ENCODE measurements at regions not wholly inside any gene's neighbourhood (a gene's known extent, or its start where the extent isn't known, plus 50 kb on each side); places are given as distances from the start of the nearest gene placed in this dataset.

DNA sequence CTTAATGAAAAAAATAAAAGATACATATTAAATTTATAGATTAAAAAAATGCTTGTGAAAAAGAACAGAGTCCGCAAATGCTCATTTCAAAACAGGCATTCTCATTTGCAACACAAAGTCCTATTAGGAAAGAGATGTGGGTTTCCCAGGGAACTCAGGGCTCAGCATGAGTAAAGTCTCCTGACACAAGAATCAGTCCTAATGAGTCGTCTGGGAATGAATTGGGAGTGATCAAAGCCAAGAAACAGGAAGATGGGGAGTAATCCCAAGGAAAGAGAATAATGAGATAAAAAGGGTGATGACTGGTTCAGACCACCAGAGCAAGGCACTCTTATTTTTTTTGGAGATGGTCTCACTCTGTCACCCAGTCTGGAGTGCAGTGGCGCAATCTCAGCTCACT lies 443.7 kb downstream of the NR2F2 start:
- Histone ChIP-seq H4K91ac (ENCODE audit: insufficient read depth, low read depth, low read length) (no peak overlapping the region), H3K4me1 (ENCODE audit: control insufficient read depth, insufficient read depth, low read length) (no peaks in the 10 kb centered on the region), H2BK20ac (ENCODE audit: low read depth, low read length) (no peak overlapping the region), H3K27me3 (ENCODE audit: control insufficient read depth, insufficient read depth, low read length) (no peaks in the 10 kb centered on the region), H2AFZ (replicated peaks; ENCODE audit: low read length, poor library complexity) (no peak overlapping the region), H3K23ac (ENCODE audit: low read depth, low read length) (no peak overlapping the region), H3K4me3 (ENCODE audit: insufficient read depth, low read depth, low read length) (no peak overlapping the region), H3K9me1 (ENCODE audit: insufficient read depth, low read length) (no peaks in the 10 kb centered on the region), H2AK9ac (replicated peaks; ENCODE audit: low read depth, low read length, poor library complexity) (no peak overlapping the region), H3K4me2 (ENCODE audit: low read depth, low read length) (no peak overlapping the region), H4K20me1 (ENCODE audit: insufficient read depth, low read length) (no peaks in the 10 kb centered on the region), H3K56ac (ENCODE audit: extremely low read depth, insufficient read depth, low read length) (no peak overlapping the region), H4K8ac (ENCODE audit: low read depth in 2 of 2, low read length in 2 of 2) (no peak overlapping the region), H3K36me3 (ENCODE audit: control insufficient read depth, insufficient read depth, low read length) (no peaks in the 10 kb centered on the region), H2BK120ac (ENCODE audit: low read depth, low read length) (no peak overlapping the region), H2BK5ac (ENCODE audit: low read depth, low read length, poor library complexity, severe bottlenecking) (no peak overlapping the region), H2AK5ac (ENCODE audit: low read depth, low read length) (no peak overlapping the region), H3K79me1 (ENCODE audit: low read depth in 1 of 2, low read length in 2 of 2) (no peaks in the 10 kb centered on the region), H3K14ac (replicated peaks; ENCODE audit: low read depth, low read length) (no peak overlapping the region), H4K5ac (ENCODE audit: low read depth, low read length) (no peak overlapping the region), H3K9me3 (ENCODE audit: control insufficient read depth, insufficient read depth, low read length) (peaks cover 31% of the 10 kb centered on the region), H3K18ac (ENCODE audit: low read depth, low read length) (no peak overlapping the region), H3K27ac (ENCODE audit: insufficient read depth, low read length) (no peak overlapping the region), H2BK15ac (ENCODE audit: low read depth, low read length) (no peak overlapping the region), H3K9ac (ENCODE audit: low read depth, low read length) (no peak overlapping the region), H3K4ac (ENCODE audit: low read depth, low read length) (no peak overlapping the region)
- dilution Hi-C loops (cut with HindIII; ENCODE audit: low sequenced_read_pairs, unreplicated experiment) (no loop called here), in situ Hi-C loops (cut with MboI; ENCODE audit: low sequenced_read_pairs) (no loop called here), intact Hi-C loops (cut with micrococcal nuclease) (no loop called here)
- TF ChIP-seq FOS (IDR thresholded peaks at IDR 0.05; ENCODE audit: low read depth, low read length) (no peak), BHLHE40 (IDR thresholded peaks at IDR 0.05; ENCODE audit: low read depth, low read length) (no peak), RFX5 (IDR thresholded peaks at IDR 0.05; ENCODE audit: low read depth, low read length) (no peak), CEBPB (IDR thresholded peaks at IDR 0.05; ENCODE audit: low read depth, low read length) (no peak), POLR2A (IDR thresholded peaks at IDR 0.05; ENCODE audit: low read depth, low read length) (no peak), MXI1 (IDR thresholded peaks at IDR 0.05; ENCODE audit: borderline replicate concordance, low read depth, low read length) (no peak), NFE2L2 (IDR thresholded peaks at IDR 0.05; ENCODE audit: low read depth, low read length) (no peak), RCOR1 (IDR thresholded peaks at IDR 0.05; ENCODE audit: insufficient replicate concordance, low read length) (no peak), CHD1 (IDR thresholded peaks at IDR 0.05; ENCODE audit: low read depth, low read length) (no peak), CTCF (conservative IDR thresholded peaks at IDR 0.05; ENCODE audit: low read depth, low read length) (no peak), MAFK (IDR thresholded peaks at IDR 0.05; ENCODE audit: low read depth, low read length) (no peak), SMC3 (IDR thresholded peaks at IDR 0.05; ENCODE audit: low read depth, low read length) (no peak), MAZ (IDR thresholded peaks at IDR 0.05; ENCODE audit: borderline replicate concordance, low read depth, low read length) (no peak), RAD21 (IDR thresholded peaks at IDR 0.05; ENCODE audit: low read length) (no peak)
- TF ChIP-seq, protein P1, sequence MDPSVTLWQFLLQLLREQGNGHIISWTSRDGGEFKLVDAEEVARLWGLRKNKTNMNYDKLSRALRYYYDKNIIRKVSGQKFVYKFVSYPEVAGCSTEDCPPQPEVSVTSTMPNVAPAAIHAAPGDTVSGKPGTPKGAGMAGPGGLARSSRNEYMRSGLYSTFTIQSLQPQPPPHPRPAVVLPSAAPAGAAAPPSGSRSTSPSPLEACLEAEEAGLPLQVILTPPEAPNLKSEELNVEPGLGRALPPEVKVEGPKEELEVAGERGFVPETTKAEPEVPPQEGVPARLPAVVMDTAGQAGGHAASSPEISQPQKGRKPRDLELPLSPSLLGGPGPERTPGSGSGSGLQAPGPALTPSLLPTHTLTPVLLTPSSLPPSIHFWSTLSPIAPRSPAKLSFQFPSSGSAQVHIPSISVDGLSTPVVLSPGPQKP (IDR thresholded peaks at IDR 0.05; ENCODE audit: borderline replicate concordance, low read depth, low read length): no peak
- TF ChIP-seq, protein P2, sequence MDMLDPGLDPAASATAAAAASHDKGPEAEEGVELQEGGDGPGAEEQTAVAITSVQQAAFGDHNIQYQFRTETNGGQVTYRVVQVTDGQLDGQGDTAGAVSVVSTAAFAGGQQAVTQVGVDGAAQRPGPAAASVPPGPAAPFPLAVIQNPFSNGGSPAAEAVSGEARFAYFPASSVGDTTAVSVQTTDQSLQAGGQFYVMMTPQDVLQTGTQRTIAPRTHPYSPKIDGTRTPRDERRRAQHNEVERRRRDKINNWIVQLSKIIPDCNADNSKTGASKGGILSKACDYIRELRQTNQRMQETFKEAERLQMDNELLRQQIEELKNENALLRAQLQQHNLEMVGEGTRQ (IDR thresholded peaks at IDR 0.05; ENCODE audit: low read depth, low read length): no peak
- ChIA-PET POLR2A (ENCODE audit: unreplicated experiment) (no interaction called here), CTCF (no interaction called here)
- BruUV-seq (replicated peaks): no TSS peak
- WGBS, 2 experiments (ENCODE audit: extremely low coverage in 2 of 2, insufficient read length in 1 of 2): 0% methylated on average over 1 of the region's 3 CpGs; no CpG with 5 or more reads in 1 of the 2 experiments
- DNase-seq: no peak
- ATAC-seq (ENCODE audit: low read depth): no peak

Data from IMR-90 (cell line).